ENCODE measurements at regions not wholly inside any gene's neighbourhood (a gene's known extent, or its start where the extent isn't known, plus 50 kb on each side); places are given as distances from the start of the nearest gene placed in this dataset.

DNA sequence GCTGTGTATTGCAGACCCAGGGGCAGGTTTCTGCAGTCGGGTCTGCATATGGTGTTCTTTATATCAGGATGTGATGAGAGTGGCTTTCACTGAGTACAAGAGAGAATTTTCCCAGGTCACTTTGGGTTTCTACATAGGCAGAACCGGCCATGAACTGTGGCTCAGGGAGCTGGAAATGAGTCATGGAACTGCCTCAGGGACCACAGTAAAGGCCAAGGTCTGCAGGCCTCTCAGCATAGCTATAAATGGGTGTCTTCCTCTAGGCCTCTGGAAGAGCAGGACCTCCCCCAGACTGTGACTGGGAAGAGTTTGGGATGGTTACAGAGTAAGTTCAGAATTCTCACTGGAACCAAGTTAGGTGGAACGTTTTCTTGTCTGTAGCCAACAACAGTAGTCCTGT lies 51.8 kb upstream of the ZNF681 start:
- H3K27me3 ChIP-seq (ENCODE audit: insufficient read depth, low read depth, severe bottlenecking) = no peaks in the 10 kb centered on the region
- TF ChIP-seq CTCF (IDR thresholded peaks at IDR 0.05; ENCODE audit: low read depth, low read length) = no peak
- H3K27ac ChIP-seq = no peak overlapping the region
- no peak overlapping the region for H3K4me3 ChIP-seq (ENCODE audit: low read depth, low read length)
- DNase-seq = no peak
- no peaks in the 10 kb centered on the region for H3K36me3 ChIP-seq
- no peaks in the 10 kb centered on the region for H3K9me3 ChIP-seq (ENCODE audit: severe bottlenecking)

Data from WERI-Rb-1 (cell line).